ENCODE measurements at regions not wholly inside any gene's neighbourhood (a gene's known extent, or its start where the extent isn't known, plus 50 kb on each side); places are given as distances from the start of the nearest gene placed in this dataset.

DNA sequence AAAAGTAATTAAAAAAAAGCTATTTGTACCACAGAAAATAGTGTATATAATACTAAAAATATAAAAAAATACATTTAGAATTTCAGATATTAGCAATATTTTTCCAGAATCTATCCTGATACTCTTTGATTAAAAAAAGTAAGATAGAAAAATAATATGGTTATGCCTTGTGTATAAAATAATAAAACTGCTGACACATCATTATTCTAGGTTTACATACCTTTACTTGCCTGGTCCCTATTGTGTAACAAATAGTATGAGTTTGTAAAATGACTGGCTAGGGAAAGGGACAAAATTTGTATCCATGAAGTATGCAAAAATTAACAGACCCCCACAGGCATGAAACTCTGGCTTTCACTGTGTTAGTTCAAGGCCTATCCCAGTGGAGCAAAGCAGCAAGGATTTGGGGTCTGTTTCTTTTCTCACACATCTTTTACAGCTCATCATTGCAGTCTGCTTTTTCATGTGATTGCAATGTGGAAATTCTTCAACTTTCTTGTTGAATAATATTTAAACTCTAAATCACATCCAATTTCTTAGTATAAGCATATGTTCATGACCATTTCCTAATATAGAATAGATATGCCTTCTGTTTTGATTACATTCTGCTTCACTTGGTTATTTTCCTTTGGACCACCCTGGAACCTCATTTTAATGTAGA is 136.7 kb upstream of the PCDH18 start:
- Histone ChIP-seq H3K36me3 (ENCODE audit: control insufficient read depth, insufficient read depth, low read length) (no peaks in the 10 kb centered on the region), H3K4me1 (ENCODE audit: control insufficient read depth, insufficient read depth, low read length) (no peaks in the 10 kb centered on the region), H3K27me3 (ENCODE audit: control insufficient read depth, insufficient read depth, low read length) (no peaks in the 10 kb centered on the region), H3K4me3 (ENCODE audit: low read depth in 2 of 2, low read length in 2 of 2) (no peak overlapping the region), H3K9me3 (ENCODE audit: control insufficient read depth, insufficient read depth, low read depth, low read length) (no peaks in the 10 kb centered on the region), H3K27ac (ENCODE audit: low read length) (no peak overlapping the region)
- in situ Hi-C loops (cut with HindIII; ENCODE audit: low pct_unique_long_range_greater_than_20kb, low sequenced_read_pairs): no loop called here
- TF ChIP-seq SIN3A (IDR thresholded peaks at IDR 0.05; ENCODE audit: borderline replicate concordance, insufficient read depth, low read depth, low read length) (no peak), CTCF (IDR thresholded peaks at IDR 0.05) (no peak), TCF7L2 (IDR thresholded peaks at IDR 0.05; ENCODE audit: low read depth, low read length) (no peak), POLR2AphosphoS5 (IDR thresholded peaks at IDR 0.05; ENCODE audit: low read depth, low read length) (no peak), REST (IDR thresholded peaks at IDR 0.05; ENCODE audit: insufficient read depth in 1 of 2, low read depth in 2 of 2, low read length in 1 of 2) (no peak)
- intact Hi-C loops (cut with micrococcal nuclease; ENCODE audit: unreplicated experiment): no loop called here
- POLR2A ChIA-PET: no interaction called here
- BruUV-seq (replicated peaks): no TSS peak
- ATAC-seq: no peak
- DNase-seq (ENCODE audit: low read depth, low spot score): no peak
- CTCF ChIA-PET: no interaction called here

DNA sequence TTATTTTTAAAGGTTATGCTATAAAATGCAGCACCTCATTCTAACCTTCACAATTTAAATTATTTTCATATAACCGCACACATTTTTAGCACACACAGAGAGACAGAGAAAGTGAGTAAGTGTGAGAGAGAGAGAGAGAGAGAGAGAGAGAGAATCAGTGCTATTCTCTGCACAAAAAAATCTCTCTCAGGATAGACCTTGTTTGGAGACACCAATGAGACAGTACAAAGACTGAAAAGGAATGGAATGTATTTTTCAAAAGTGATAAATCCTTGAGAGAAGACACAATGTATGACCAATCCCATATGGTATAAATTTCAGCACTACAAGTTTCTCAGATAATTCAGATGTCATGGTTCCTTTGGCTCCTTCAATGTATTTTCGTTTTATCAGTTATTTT is 132.1 kb upstream of the PCDH18 start:
- in situ Hi-C loops (cut with HindIII; ENCODE audit: low pct_unique_long_range_greater_than_20kb, low sequenced_read_pairs): no loop called here
- BruUV-seq (replicated peaks): no TSS peak
- Histone ChIP-seq H3K36me3 (ENCODE audit: control insufficient read depth, insufficient read depth, low read length) (no peaks in the 10 kb centered on the region), H3K27ac (ENCODE audit: low read length) (no peak overlapping the region), H3K9me3 (ENCODE audit: control insufficient read depth, insufficient read depth, low read depth, low read length) (peaks cover 2% of the 10 kb centered on the region; the same call in 1 of the 2 replicates), H3K4me1 (ENCODE audit: control insufficient read depth, insufficient read depth, low read length) (no peaks in the 10 kb centered on the region), H3K27me3 (ENCODE audit: control insufficient read depth, insufficient read depth, low read length) (no peaks in the 10 kb centered on the region), H3K4me3 (ENCODE audit: low read depth in 2 of 2, low read length in 2 of 2) (no peak overlapping the region)
- TF ChIP-seq REST (IDR thresholded peaks at IDR 0.05; ENCODE audit: insufficient read depth in 1 of 2, low read depth in 2 of 2, low read length in 1 of 2): no peak
- no peak for TF ChIP-seq TCF7L2 (IDR thresholded peaks at IDR 0.05; ENCODE audit: low read depth, low read length)
- TF ChIP-seq POLR2AphosphoS5 (IDR thresholded peaks at IDR 0.05; ENCODE audit: low read depth, low read length): no peak
- no peak for TF ChIP-seq SIN3A (IDR thresholded peaks at IDR 0.05; ENCODE audit: borderline replicate concordance, insufficient read depth, low read depth, low read length)
- TF ChIP-seq CTCF (IDR thresholded peaks at IDR 0.05): no peak
- intact Hi-C loops (cut with micrococcal nuclease; ENCODE audit: unreplicated experiment): no loop called here
- DNase-seq (ENCODE audit: low read depth, low spot score) (no peak), ATAC-seq (no peak)
- POLR2A ChIA-PET: no interaction called here
- CTCF ChIA-PET: no interaction called here

All from Panc1 (cell line).